HS-5 (cell line): ENCODE measurements at regions not wholly inside any gene's neighbourhood (a gene's known extent, or its start where the extent isn't known, plus 50 kb on each side); places are given as distances from the start of the nearest gene placed in this dataset.

ENCODE experiments used
- DNase-seq: peaks from one replicate; pipeline ENCODE4 v3.0.0-alpha.2; 2012; ENCODE audit warnings: low read depth

- no peak for DNase-seq
Observed at GRCh38 chr21:16587681-16588375, 858.0 kb downstream of the USP25 start.

- no peak for DNase-seq
Observed at GRCh38 chr21:16588433-16588860, 858.7 kb downstream of the USP25 start.

- DNase-seq = no peak
Observed at GRCh38 chr21:16589006-16589898, 859.5 kb downstream of the USP25 start.

GRCh38 chr21:16590186-16590585 lies 860.4 kb downstream of the USP25 start:
- no peak for DNase-seq

GRCh38 chr21:16590641-16591292 lies 861.0 kb downstream of the USP25 start:
- DNase-seq = no peak

- DNase-seq = no peak
Observed at GRCh38 chr21:16592381-16592780, 862.6 kb downstream of the USP25 start.

- no peak for DNase-seq
Observed at GRCh38 chr21:16594191-16594590, 864.4 kb downstream of the USP25 start.

- DNase-seq = no peak
Observed at GRCh38 chr21:16596369-16596768, 866.6 kb downstream of the USP25 start.

- DNase-seq = no peak
Observed at GRCh38 chr21:16597753-16598152, 868.0 kb downstream of the USP25 start.

GRCh38 chr21:16605597-16605996 lies 875.8 kb downstream of the USP25 start:
- no peak for DNase-seq

GRCh38 chr21:16606271-16606670 lies 876.5 kb downstream of the USP25 start:
- no peak for DNase-seq

GRCh38 chr21:16608209-16608830 lies 878.5 kb downstream of the USP25 start:
- DNase-seq = no peak

GRCh38 chr21:16619281-16619680 lies 889.5 kb downstream of the USP25 start:
- no peak for DNase-seq

- no peak for DNase-seq
Observed at GRCh38 chr21:16620786-16621320, 891.1 kb downstream of the USP25 start.

- DNase-seq = no peak
Observed at GRCh38 chr21:16624479-16625118, 888.2 kb upstream of the CXADR start.

- no peak for DNase-seq
Observed at GRCh38 chr21:16625491-16625890, 887.4 kb upstream of the CXADR start.

GRCh38 chr21:16633831-16634459 lies 878.9 kb upstream of the CXADR start:
- no peak for DNase-seq

- no peak for DNase-seq
Observed at GRCh38 chr21:16634515-16634914, 878.3 kb upstream of the CXADR start.

- DNase-seq = no peak
Observed at GRCh38 chr21:16640297-16641027, 872.4 kb upstream of the CXADR start.

- DNase-seq = no peak
Observed at GRCh38 chr21:16642353-16642752, 870.5 kb upstream of the CXADR start.
